ENCODE measurements at regions not wholly inside any gene's neighbourhood (a gene's known extent, or its start where the extent isn't known, plus 50 kb on each side); places are given as distances from the start of the nearest gene placed in this dataset.

DNA sequence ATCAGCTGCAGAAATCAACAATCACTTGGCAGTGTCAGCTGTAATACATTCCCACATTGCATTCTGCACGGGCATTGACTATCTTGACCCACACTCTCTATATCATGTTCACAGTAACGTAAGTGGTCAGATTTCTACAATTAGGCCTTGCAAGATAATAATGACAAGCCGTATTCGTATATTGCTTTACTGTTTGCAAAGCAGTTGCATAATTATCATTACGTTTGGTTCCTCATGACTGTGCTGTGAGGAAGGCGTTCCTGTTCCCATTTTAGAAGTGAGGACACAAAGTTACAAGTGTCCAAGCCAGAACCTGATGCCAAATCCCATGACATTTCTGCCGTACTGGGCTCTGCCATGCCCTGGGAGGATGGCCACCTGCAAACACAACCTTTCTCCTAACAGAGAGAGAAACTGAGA lies 53.5 kb upstream of the TARBP1 start:
- FAIRE-seq, result no peak
- TF ChIP-seq POLR2A (IDR thresholded peaks at IDR 0.05; ENCODE audit: low read depth, low read length), result no peak
- DNase-seq (ENCODE audit: insufficient read length, low spot score), result no peak

GRCh38 chr1:234531151-234531635 lies 52.2 kb upstream of the TARBP1 start:
- FAIRE-seq (no peak), DNase-seq (ENCODE audit: insufficient read length, low spot score) (no peak)
- no peak for TF ChIP-seq POLR2A (IDR thresholded peaks at IDR 0.05; ENCODE audit: low read depth, low read length)

- FAIRE-seq (no peak), DNase-seq (ENCODE audit: insufficient read length, low spot score) (no peak)
- TF ChIP-seq POLR2A (IDR thresholded peaks at IDR 0.05; ENCODE audit: low read depth, low read length), result no peak
Measured at GRCh38 chr1:234530672-234531071, 51.7 kb upstream of the TARBP1 start.

DNA sequence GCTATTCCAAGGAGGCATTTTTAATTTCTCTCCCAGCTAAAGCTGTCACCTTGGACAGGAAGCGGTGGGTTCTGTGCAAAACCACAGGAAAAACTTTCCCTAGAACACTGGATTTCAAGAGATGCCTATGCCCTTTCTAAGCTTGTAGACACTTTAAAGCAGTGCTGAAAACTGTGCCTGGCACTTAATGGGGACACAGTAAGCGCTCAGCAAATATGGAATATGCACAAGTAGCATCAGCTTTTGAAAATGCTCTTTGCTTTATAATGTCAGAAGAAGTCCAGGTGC lies 50.9 kb upstream of the TARBP1 start:
- FAIRE-seq (no peak), DNase-seq (ENCODE audit: insufficient read length, low spot score) (no peak)
- TF ChIP-seq POLR2A (IDR thresholded peaks at IDR 0.05; ENCODE audit: low read depth, low read length), result no peak

DNA sequence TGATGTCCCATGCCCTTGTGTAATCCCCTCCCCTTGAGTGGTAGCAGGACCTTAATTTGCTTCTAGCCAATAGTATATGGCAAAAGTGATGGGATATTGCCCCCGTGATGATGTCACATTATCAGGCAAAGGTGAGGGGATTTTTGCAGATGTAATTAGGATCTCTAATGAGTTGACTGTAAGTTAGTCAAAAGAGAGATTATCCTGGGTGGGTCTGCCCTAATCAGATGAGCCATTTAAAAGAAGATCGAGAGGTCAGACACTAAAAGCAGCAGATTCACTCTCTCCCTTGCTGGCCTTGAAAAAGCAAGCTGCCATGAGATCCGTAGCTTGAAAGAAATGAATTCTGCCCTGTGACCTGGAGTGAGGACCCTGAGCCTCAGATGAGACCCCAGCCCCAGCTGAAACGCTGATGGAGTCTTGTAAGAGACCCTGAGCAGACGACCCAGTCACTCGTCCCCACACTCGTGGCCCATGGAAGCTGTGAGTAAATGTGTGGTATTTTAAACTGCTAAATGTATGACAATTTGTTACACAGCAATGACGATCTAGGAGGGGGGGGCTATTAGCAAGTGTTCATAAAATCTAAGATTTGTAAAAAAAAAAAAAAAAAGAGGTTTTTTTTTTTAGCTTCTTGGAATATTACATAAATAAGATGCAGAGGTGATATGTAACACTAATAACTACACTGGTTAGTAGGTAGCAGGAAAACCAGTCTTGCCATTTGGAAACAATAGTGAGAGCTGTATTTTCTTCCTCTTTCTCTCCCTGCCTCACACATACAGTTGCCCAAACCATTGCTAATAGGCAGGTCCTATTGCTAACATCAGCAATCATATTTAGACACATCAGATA lies 50.3 kb upstream of the TARBP1 start:
- TF ChIP-seq POLR2A (IDR thresholded peaks at IDR 0.05; ENCODE audit: low read depth, low read length), result no peak
- DNase-seq (ENCODE audit: insufficient read length, low spot score), result no peak
- FAIRE-seq, result no peak

All from H54 (cell line).